HFFc6 (cell line): ENCODE measurements at regions not wholly inside any gene's neighbourhood (a gene's known extent, or its start where the extent isn't known, plus 50 kb on each side); places are given as distances from the start of the nearest gene placed in this dataset.
"Not testable (repeated sequence)": the region's sequence is repeated elsewhere in the genome, so short reads cannot be mapped to it uniquely, and the experiment has no call there.

Source experiments
- DNase-seq: peaks from one replicate; pipeline ENCODE4 v3.0.0-alpha.2; 2018
- H3K27ac Mint-ChIP-seq: 2 replicates; pipeline ENCODE4 v1.8.0; 2020; ENCODE audit warnings: mild to moderate bottlenecking, mixed read lengths
- H3K27me3 Mint-ChIP-seq: 2 replicates; pipeline ENCODE4 v1.8.0; 2021; ENCODE audit warnings: mild to moderate bottlenecking, moderate library complexity, mixed read lengths; ENCODE audit not compliant: insufficient read depth
- H3K36me3 Mint-ChIP-seq: 2 replicates; pipeline ENCODE4 v1.8.0; 2021; ENCODE audit warnings: low read depth, mixed read lengths
- H3K4me1 Mint-ChIP-seq: 2 replicates; pipeline ENCODE4 v1.8.0; 2020; ENCODE audit warnings: low read depth, mixed read lengths
- H3K4me3 Mint-ChIP-seq: 2 replicates; pipeline ENCODE4 v1.8.0; 2020; ENCODE audit warnings: mild to moderate bottlenecking, moderate library complexity, mixed read lengths
- H3K9me3 Mint-ChIP-seq: 2 replicates; pipeline ENCODE4 v1.8.0; 2020; ENCODE audit warnings: mild to moderate bottlenecking, mixed read lengths
- CTCF ChIP-seq: fragments of 200-600 bp; sonication (generic); IDR thresholded peaks from 2 replicates; pipeline ENCODE4 v1.5.0; 2021; ENCODE audit warnings: antibody characterized with exemption, mild to moderate bottlenecking

DNA sequence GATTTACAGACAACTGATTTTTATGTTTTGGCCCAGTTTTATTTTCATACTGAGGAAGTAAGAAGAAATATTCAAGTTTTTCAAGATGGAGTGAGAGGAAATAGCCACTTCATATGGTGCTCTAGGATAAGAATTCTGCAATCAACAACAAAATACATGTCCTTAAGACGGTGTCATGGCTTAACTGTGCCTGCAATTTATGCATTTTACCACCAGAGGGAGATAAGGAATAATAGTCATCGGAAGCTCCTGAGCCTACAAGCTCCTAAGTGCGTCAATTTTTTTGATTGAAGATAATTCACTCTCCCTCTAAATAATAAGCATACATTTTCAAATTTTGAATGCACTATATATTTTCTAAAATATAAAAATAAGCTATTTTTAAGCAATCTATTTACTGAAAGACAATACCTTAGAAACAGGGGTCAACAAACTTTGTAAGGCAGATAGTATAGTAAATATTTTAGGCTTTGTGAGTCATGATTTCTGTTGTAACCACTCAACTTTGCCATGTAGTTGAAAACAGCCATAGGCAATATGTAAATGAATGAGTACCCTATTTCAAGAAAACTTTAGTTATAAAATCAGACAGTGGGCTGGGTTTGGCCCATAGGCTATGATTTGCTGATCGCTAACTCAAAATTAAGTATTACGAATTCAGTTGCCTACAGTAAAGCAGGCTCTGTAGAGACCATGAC, 230.9 kb upstream of the DTNBP1 start:
- Mint-ChIP-seq H3K27me3 (no peaks in the 10 kb centered on the region; the same call in 1 of the 2 replicates), H3K9me3 (peaks cover 16% of the 10 kb centered on the region), H3K36me3 (0 out of 2 replicates have a peak, but pooled peaks cover 4% of the 10 kb centered on the region), H3K4me1 (no peaks in the 10 kb centered on the region), H3K27ac (no peak overlapping the region), H3K4me3 (no peak overlapping the region)
- TF ChIP-seq CTCF: peak; percentile 72
- no peak for DNase-seq

- Mint-ChIP-seq H3K4me3 (no peak overlapping the region), H3K36me3 (0 out of 2 replicates have a peak, but pooled peaks cover 4% of the 10 kb centered on the region), H3K4me1 (no peaks in the 10 kb centered on the region), H3K27me3 (no peaks in the 10 kb centered on the region; the same call in 1 of the 2 replicates), H3K27ac (no peak overlapping the region), H3K9me3 (peaks cover 16% of the 10 kb centered on the region)
- no peak for TF ChIP-seq CTCF
- no peak for DNase-seq
Observed at GRCh38 chr6:15892369-15892768, 229.5 kb upstream of the DTNBP1 start.

- DNase-seq: no peak
- no peaks in the 10 kb centered on the region for H3K4me1 Mint-ChIP-seq
- H3K27ac Mint-ChIP-seq: no peak overlapping the region
- H3K9me3 Mint-ChIP-seq: peaks cover 10% of the 10 kb centered on the region
- H3K4me3 Mint-ChIP-seq: no peak overlapping the region
- TF ChIP-seq CTCF: no peak
- H3K27me3 Mint-ChIP-seq: no peaks in the 10 kb centered on the region
- 0 out of 2 replicates have a peak, but pooled peaks cover 4% of the 10 kb centered on the region for H3K36me3 Mint-ChIP-seq
Observed at GRCh38 chr6:15888798-15889772, 226.3 kb upstream of the DTNBP1 start.

DNA sequence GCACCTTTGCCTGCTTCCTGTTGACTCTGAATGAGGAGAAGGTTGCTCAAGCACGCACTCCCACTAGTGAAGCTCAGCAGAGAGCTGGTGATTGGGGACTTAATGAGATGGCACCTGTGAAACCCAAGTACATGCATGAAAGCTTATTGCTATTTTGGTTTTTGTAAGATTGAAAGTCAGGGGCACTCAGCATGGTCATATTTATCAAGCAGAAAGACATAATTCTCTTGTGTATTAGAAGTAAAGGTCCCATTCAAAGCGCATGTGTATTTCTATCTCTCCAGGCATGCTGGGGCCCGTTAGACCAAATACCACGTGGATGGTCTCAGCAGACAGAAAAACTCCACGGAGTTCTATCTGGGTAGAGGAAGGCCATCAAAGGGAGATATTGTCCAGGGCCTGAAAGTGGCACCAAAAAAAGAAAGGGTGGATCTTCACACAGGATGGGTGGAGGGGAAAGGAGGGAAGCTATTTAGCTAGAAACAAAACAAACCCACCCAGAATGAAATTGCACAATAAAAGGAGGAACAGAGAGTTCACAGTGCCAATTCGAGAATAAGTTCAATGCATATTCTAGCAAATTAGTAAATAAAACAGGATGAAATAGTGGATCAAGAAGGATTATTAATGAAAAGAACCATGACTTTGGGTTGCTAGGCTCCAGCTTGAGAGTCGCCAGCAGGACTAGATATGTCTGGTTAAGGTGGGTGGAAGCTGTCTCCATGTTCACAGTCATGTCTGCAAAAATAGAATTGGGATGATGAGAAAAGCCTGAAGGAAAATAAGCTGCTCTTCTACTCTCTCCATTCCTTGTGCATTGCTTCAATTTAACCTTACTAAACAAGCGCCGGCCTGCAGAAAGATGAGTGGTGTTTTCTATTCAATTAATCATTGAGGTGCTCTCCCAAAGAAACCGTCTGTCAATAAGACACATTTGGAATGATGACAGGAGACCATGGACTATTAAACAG, 224.9 kb upstream of the DTNBP1 start:
- no peaks in the 10 kb centered on the region for H3K4me1 Mint-ChIP-seq
- no peak overlapping the region for H3K4me3 Mint-ChIP-seq
- DNase-seq: no peak
- no peak for TF ChIP-seq CTCF
- H3K27me3 Mint-ChIP-seq: no peaks in the 10 kb centered on the region
- no peak overlapping the region for H3K27ac Mint-ChIP-seq
- 0 out of 2 replicates have a peak, but pooled peaks cover 4% of the 10 kb centered on the region for H3K36me3 Mint-ChIP-seq
- peaks cover 9% of the 10 kb centered on the region for H3K9me3 Mint-ChIP-seq

DNA sequence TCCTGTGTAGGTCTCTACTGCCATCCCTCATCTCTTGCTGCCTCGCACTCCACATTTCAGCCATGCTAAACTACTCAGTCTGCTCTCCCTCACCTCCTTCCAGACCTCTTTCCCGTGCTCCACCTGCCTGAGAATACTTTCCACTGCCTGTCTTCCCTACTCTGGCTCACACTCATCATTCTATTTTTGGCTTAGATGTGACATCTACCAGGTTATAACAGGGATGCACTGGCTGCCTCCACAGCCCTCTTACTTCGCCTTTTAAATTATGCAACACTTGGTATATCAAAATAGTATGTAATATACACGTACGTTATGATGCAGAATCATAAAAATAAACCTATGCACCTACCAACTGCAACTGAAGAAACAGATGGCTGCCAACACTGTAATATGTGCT, 222.8 kb upstream of the DTNBP1 start:
- Mint-ChIP-seq H3K27ac (no peak overlapping the region), H3K4me1 (no peaks in the 10 kb centered on the region), H3K27me3 (no peaks in the 10 kb centered on the region; the same call in 1 of the 2 replicates), H3K9me3 (peaks cover 21% of the 10 kb centered on the region), H3K36me3 (no peaks in the 10 kb centered on the region; the same call in 1 of the 2 replicates), H3K4me3 (no peak overlapping the region)
- TF ChIP-seq CTCF: no peak
- no peak for DNase-seq

- not testable (repeated sequence) for DNase-seq, H3K27ac Mint-ChIP-seq, H3K4me3 Mint-ChIP-seq, H3K36me3 Mint-ChIP-seq, H3K4me1 Mint-ChIP-seq, H3K27me3 Mint-ChIP-seq
- peaks cover 21% of the 10 kb centered on the region for H3K9me3 Mint-ChIP-seq
Observed at GRCh38 chr6:15883593-15883992, 220.8 kb upstream of the DTNBP1 start.
